HEK293 (cell line): ENCODE measurements at regions not wholly inside any gene's neighbourhood (a gene's known extent, or its start where the extent isn't known, plus 50 kb on each side); places are given as distances from the start of the nearest gene placed in this dataset.

Experiments
- CTCF ChIP-seq: fragments of 450-650 bp; formaldehyde crosslinking; IDR thresholded peaks from 2 replicates; pipeline ENCODE4 v1.5.1; 2016; ENCODE audit warnings: missing biosample characterization, missing genetic modification characterization
- KLF1 ChIP-seq: fragments of 450-650 bp; formaldehyde crosslinking; IDR thresholded peaks from 2 replicates; pipeline ENCODE4 v1.5.1; 2016; ENCODE audit warnings: missing biosample characterization, missing genetic modification characterization
- YY1 ChIP-seq: fragments of 450-650 bp; formaldehyde crosslinking; IDR thresholded peaks from 2 replicates; pipeline ENCODE4 v1.5.1; 2018; ENCODE audit warnings: missing biosample characterization, missing genetic modification characterization
- ZFP37 ChIP-seq: fragments of 450-650 bp; formaldehyde crosslinking; IDR thresholded peaks from 2 replicates; pipeline ENCODE4 v1.5.1; 2016; ENCODE audit warnings: missing biosample characterization, missing genetic modification characterization
- ZNF514 ChIP-seq: fragments of 450-650 bp; formaldehyde crosslinking; IDR thresholded peaks from 2 replicates; pipeline ENCODE4 v1.5.1; 2016; ENCODE audit warnings: missing biosample characterization, missing genetic modification characterization
- TF ChIP-seq, protein P1 (sequence below): fragments of 450-650 bp; formaldehyde crosslinking; IDR thresholded peaks from 2 replicates; pipeline ENCODE4 v1.5.1; 2016; ENCODE audit warnings: missing biosample characterization, missing genetic modification characterization
- TF ChIP-seq, protein P2 (sequence below): fragments of 450-650 bp; formaldehyde crosslinking; IDR thresholded peaks from 2 replicates; pipeline ENCODE4 v1.5.1; 2016; ENCODE audit warnings: missing biosample characterization, missing genetic modification characterization

DNA sequence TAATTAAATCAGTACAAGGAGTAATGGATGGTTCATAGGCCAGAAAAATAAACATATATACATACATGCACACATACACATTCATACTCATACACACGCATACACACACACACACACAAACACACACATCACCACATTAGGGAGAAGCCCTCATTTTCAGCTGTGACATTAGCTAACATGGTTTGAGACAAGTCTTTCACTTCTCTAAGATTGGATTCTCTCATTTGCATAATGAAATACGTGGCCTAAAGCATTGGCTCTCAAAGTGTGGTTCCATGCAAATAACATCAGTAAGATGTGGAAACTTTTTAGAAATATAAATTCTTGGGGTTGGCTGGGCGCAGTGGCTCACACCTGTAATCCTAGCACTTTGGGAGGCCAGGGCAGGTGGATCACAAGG lies 452.6 kb downstream of the TAFA4 start:
- TF ChIP-seq, protein P1, sequence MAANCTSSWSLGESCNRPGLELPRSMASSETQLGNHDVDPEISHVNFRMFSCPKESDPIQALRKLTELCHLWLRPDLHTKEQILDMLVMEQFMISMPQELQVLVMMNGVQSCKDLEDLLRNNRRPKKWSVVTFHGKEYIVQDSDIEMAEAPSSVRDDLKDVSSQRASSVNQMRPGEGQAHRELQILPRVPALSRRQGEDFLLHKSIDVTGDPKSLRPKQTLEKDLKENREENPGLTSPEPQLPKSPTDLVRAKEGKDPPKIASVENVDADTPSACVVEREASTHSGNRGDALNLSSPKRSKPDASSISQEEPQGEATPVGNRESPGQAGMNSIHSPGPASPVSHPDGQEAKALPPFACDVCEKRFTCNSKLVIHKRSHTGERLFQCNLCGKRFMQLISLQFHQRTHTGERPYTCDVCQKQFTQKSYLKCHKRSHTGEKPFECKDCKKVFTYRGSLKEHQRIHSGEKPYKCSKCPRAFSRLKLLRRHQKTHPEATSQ = no peak
- TF ChIP-seq YY1 (no peak), KLF1 (tag by site-specific recombination) (no peak), CTCF (tag by site-specific recombination) (no peak), ZFP37 (tag by site-specific recombination) (no peak), ZNF514 (tag by site-specific recombination) (no peak)
- TF ChIP-seq, protein P2, sequence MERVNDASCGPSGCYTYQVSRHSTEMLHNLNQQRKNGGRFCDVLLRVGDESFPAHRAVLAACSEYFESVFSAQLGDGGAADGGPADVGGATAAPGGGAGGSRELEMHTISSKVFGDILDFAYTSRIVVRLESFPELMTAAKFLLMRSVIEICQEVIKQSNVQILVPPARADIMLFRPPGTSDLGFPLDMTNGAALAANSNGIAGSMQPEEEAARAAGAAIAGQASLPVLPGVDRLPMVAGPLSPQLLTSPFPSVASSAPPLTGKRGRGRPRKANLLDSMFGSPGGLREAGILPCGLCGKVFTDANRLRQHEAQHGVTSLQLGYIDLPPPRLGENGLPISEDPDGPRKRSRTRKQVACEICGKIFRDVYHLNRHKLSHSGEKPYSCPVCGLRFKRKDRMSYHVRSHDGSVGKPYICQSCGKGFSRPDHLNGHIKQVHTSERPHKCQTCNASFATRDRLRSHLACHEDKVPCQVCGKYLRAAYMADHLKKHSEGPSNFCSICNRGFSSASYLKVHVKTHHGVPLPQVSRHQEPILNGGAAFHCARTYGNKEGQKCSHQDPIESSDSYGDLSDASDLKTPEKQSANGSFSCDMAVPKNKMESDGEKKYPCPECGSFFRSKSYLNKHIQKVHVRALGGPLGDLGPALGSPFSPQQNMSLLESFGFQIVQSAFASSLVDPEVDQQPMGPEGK (tag by site-specific recombination) = no peak
